ENCODE measurements at regions not wholly inside any gene's neighbourhood (a gene's known extent, or its start where the extent isn't known, plus 50 kb on each side); places are given as distances from the start of the nearest gene placed in this dataset.

GRCh38 chr9:135268031-135268430 lies 180.6 kb downstream of the OLFM1 start:
- no peak for TF ChIP-seq CTCF (IDR thresholded peaks at IDR 0.05; ENCODE audit: insufficient read depth, low read length, poor library complexity, severe bottlenecking)
- no peak for TF ChIP-seq EZH2phosphoT487 (conservative IDR thresholded peaks at IDR 0.05; ENCODE audit: low read length)
- H2AFZ ChIP-seq (ENCODE audit: low read depth, low read length, severe bottlenecking): no peak overlapping the region
- H3K36me3 ChIP-seq (ENCODE audit: low read length): no peaks in the 10 kb centered on the region
- H4K20me1 ChIP-seq (ENCODE audit: low read depth, low read length): no peaks in the 10 kb centered on the region
- H3K9me2 ChIP-seq (replicated peaks; ENCODE audit: insufficient read depth, low read length): no peaks in the 10 kb centered on the region
- H3K9me3 ChIP-seq (ENCODE audit: insufficient read depth, low read length): no peaks in the 10 kb centered on the region
- no peak overlapping the region for H3K27ac ChIP-seq (ENCODE audit: low read depth, low read length)
- no peaks in the 10 kb centered on the region for H3K79me2 ChIP-seq (ENCODE audit: insufficient read depth, low read length)
- H3K9ac ChIP-seq (ENCODE audit: low read length): no peak overlapping the region
- H3F3A ChIP-seq (ENCODE audit: insufficient read depth): no peaks in the 10 kb centered on the region
- no peak overlapping the region for H3K4me3 ChIP-seq (ENCODE audit: insufficient read depth, low read length, poor library complexity, severe bottlenecking)
- no peak overlapping the region for H3K4me2 ChIP-seq (ENCODE audit: low read depth, low read length, poor library complexity, severe bottlenecking)
- no peaks in the 10 kb centered on the region; the same call in 1 of the 2 replicates for H3K27me3 ChIP-seq (ENCODE audit: low read length)

GRCh38 chr9:135268981-135269380 lies 181.5 kb downstream of the OLFM1 start:
- no peaks in the 10 kb centered on the region for H3K9me3 ChIP-seq (ENCODE audit: insufficient read depth, low read length)

GRCh38 chr9:135269912-135270830 lies 182.7 kb downstream of the OLFM1 start:
- Histone ChIP-seq H3K4me2 (ENCODE audit: low read depth, low read length, poor library complexity, severe bottlenecking) (no peak overlapping the region), H3K4me3 (ENCODE audit: insufficient read depth, low read length, poor library complexity, severe bottlenecking) (no peak overlapping the region), H4K20me1 (ENCODE audit: low read depth, low read length) (no peaks in the 10 kb centered on the region), H3F3A (ENCODE audit: insufficient read depth) (no peaks in the 10 kb centered on the region), H3K79me2 (ENCODE audit: insufficient read depth, low read length) (no peaks in the 10 kb centered on the region), H3K27me3 (ENCODE audit: low read length) (no peaks in the 10 kb centered on the region; the same call in 1 of the 2 replicates), H2AFZ (ENCODE audit: low read depth, low read length, severe bottlenecking) (no peak overlapping the region), H3K27ac (ENCODE audit: low read depth, low read length) (no peak overlapping the region), H3K9ac (ENCODE audit: low read length) (no peak overlapping the region), H3K36me3 (ENCODE audit: low read length) (no peaks in the 10 kb centered on the region), H3K9me2 (replicated peaks; ENCODE audit: insufficient read depth, low read length) (no peaks in the 10 kb centered on the region), H3K9me3 (ENCODE audit: insufficient read depth, low read length) (no peaks in the 10 kb centered on the region)
- TF ChIP-seq CTCF (IDR thresholded peaks at IDR 0.05; ENCODE audit: insufficient read depth, low read length, poor library complexity, severe bottlenecking): no peak
- no peak for TF ChIP-seq EZH2phosphoT487 (conservative IDR thresholded peaks at IDR 0.05; ENCODE audit: low read length)

More at GRCh38 chr9:135268981-135269380, 181.5 kb downstream of the OLFM1 start:
- Histone ChIP-seq H3K4me2 (ENCODE audit: low read depth, low read length, poor library complexity, severe bottlenecking) (no peak overlapping the region), H3K4me3 (ENCODE audit: insufficient read depth, low read length, poor library complexity, severe bottlenecking) (no peak overlapping the region), H3F3A (ENCODE audit: insufficient read depth) (no peaks in the 10 kb centered on the region), H4K20me1 (ENCODE audit: low read depth, low read length) (no peaks in the 10 kb centered on the region), H3K27me3 (ENCODE audit: low read length) (no peaks in the 10 kb centered on the region; the same call in 1 of the 2 replicates), H3K79me2 (ENCODE audit: insufficient read depth, low read length) (no peaks in the 10 kb centered on the region), H3K27ac (ENCODE audit: low read depth, low read length) (no peak overlapping the region), H3K36me3 (ENCODE audit: low read length) (no peaks in the 10 kb centered on the region), H3K9ac (ENCODE audit: low read length) (no peak overlapping the region), H3K9me2 (replicated peaks; ENCODE audit: insufficient read depth, low read length) (no peaks in the 10 kb centered on the region), H2AFZ (ENCODE audit: low read depth, low read length, severe bottlenecking) (no peak overlapping the region)
- TF ChIP-seq EZH2phosphoT487 (conservative IDR thresholded peaks at IDR 0.05; ENCODE audit: low read length): no peak
- TF ChIP-seq CTCF (IDR thresholded peaks at IDR 0.05; ENCODE audit: insufficient read depth, low read length, poor library complexity, severe bottlenecking): no peak
